ENCODE measurements at regions not wholly inside any gene's neighbourhood (a gene's known extent, or its start where the extent isn't known, plus 50 kb on each side); places are given as distances from the start of the nearest gene placed in this dataset.
"Not testable (repeated sequence)": the region's sequence is repeated elsewhere in the genome, so short reads cannot be mapped to it uniquely, and the experiment has no call there.

GRCh38 chrX:95996294-95996693 lies 688.3 kb upstream of the DIAPH2 start:
- no peak for DNase-seq

GRCh38 chrX:96002431-96002830 lies 682.2 kb upstream of the DIAPH2 start:
- DNase-seq = no peak

- peak; percentile 20 for DNase-seq
Measured at GRCh38 chrX:96004386-96004785, 680.3 kb upstream of the DIAPH2 start.

GRCh38 chrX:96006281-96006680 lies 678.4 kb upstream of the DIAPH2 start:
- DNase-seq = no peak

GRCh38 chrX:96027407-96027806 lies 657.2 kb upstream of the DIAPH2 start:
- no peak for DNase-seq

GRCh38 chrX:96052078-96052477 lies 632.6 kb upstream of the DIAPH2 start:
- DNase-seq = no peak

- DNase-seq = no peak
Measured at GRCh38 chrX:96081891-96082290, 602.8 kb upstream of the DIAPH2 start.

- DNase-seq = no peak
Measured at GRCh38 chrX:96094616-96095015, 590.0 kb upstream of the DIAPH2 start.

- DNase-seq = no peak
Measured at GRCh38 chrX:96098471-96098870, 586.2 kb upstream of the DIAPH2 start.

- DNase-seq = no peak
Measured at GRCh38 chrX:96102997-96103396, 581.6 kb upstream of the DIAPH2 start.

GRCh38 chrX:96112689-96113088 lies 572.0 kb upstream of the DIAPH2 start:
- DNase-seq = no peak

- DNase-seq = no peak
Measured at GRCh38 chrX:96126182-96126581, 558.5 kb upstream of the DIAPH2 start.

GRCh38 chrX:96128058-96128457 lies 556.6 kb upstream of the DIAPH2 start:
- DNase-seq = not testable (repeated sequence)

GRCh38 chrX:96140796-96141195 lies 543.8 kb upstream of the DIAPH2 start:
- DNase-seq = no peak

- DNase-seq = no peak
Measured at GRCh38 chrX:96147681-96148080, 537.0 kb upstream of the DIAPH2 start.

GRCh38 chrX:96170626-96171025 lies 514.0 kb upstream of the DIAPH2 start:
- DNase-seq = no peak

GRCh38 chrX:96176921-96177320 lies 507.7 kb upstream of the DIAPH2 start:
- no peak for DNase-seq

GRCh38 chrX:96181605-96182004 lies 503.0 kb upstream of the DIAPH2 start:
- no peak for DNase-seq

- DNase-seq = peak; percentile 13
Measured at GRCh38 chrX:96182366-96182765, 502.3 kb upstream of the DIAPH2 start.

GRCh38 chrX:96183391-96183790 lies 501.3 kb upstream of the DIAPH2 start:
- DNase-seq = no peak

GRCh38 chrX:96183843-96184242 lies 500.8 kb upstream of the DIAPH2 start:
- no peak for DNase-seq

- DNase-seq = no peak
Measured at GRCh38 chrX:96204928-96205327, 479.7 kb upstream of the DIAPH2 start.

GRCh38 chrX:96211953-96212352 lies 472.7 kb upstream of the DIAPH2 start:
- DNase-seq = no peak

GRCh38 chrX:96214681-96215080 lies 470.0 kb upstream of the DIAPH2 start:
- DNase-seq = not testable (repeated sequence)

GRCh38 chrX:96224279-96224678 lies 460.4 kb upstream of the DIAPH2 start:
- DNase-seq = no peak

GRCh38 chrX:96244955-96245354 lies 439.7 kb upstream of the DIAPH2 start:
- no peak for DNase-seq

All from kidney glomerular epithelial cell (primary cell).